ENCODE measurements at regions not wholly inside any gene's neighbourhood (a gene's known extent, or its start where the extent isn't known, plus 50 kb on each side); places are given as distances from the start of the nearest gene placed in this dataset.

GRCh38 chr15:69532856-69533255, 80.2 kb downstream of the RPLP1 start:
- no peak for TF ChIP-seq CTCF (IDR thresholded peaks at IDR 0.05; ENCODE audit: borderline replicate concordance, extremely low read depth, low read length, poor library complexity, severe bottlenecking)
- TF ChIP-seq EZH2 (IDR thresholded peaks at IDR 0.05; ENCODE audit: borderline replicate concordance, low read depth, low read length, severe bottlenecking), result no peak
